ENCODE measurements at regions not wholly inside any gene's neighbourhood (a gene's known extent, or its start where the extent isn't known, plus 50 kb on each side); places are given as distances from the start of the nearest gene placed in this dataset.

DNA sequence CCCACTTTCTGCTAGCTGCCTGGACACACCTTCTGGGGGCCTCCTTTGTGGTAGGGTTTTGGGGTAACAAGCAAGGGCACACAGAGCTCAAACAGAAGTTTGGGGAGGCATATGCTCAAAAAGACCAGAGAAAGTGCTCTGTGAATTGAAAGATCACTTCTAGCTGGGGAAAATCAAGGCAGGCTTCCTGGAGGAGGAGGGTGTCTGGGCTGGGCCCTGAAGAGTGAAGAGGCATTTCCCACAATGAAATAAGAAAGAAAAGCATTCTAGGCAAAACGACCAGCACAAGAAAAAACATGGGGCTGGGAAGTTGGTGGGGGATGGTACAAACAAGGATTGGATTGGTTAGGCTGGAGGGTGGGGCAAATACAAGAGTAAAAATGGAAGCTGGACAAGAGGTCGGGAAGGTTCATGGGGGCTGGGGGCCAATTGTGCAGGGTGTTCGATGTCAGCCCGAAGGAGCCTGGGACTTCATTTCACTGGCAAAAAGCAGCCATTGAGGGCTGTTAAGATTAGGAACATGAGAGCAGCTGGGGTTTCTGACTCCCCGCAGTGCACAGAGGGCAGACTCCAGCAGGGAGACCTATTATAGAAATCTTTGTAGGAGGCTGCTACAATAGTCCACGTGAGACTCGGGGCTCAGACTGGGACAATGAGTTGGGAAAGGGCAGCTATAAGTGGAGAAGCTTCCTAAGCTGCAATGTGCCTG is 51.5 kb upstream of the CMKLR1 start:
- H3K27me3 ChIP-seq, result peaks cover 0 to 41% (median 7%) of the 10 kb centered on the region in 7 donors
- H3K4me3 ChIP-seq, result no peak overlapping the region
- H3K27ac ChIP-seq, result no peak overlapping the region
- ATAC-seq (no peak), DNase-seq (no peak)
- no peak for TF ChIP-seq CTCF (IDR thresholded peaks at IDR 0.05)
- no peaks in the 10 kb centered on the region for H3K36me3 ChIP-seq
- peaks cover 0 to under 1% (median 0%) of the 10 kb centered on the region in 11 donors for H3K9me3 ChIP-seq
- H3K4me1 ChIP-seq, result peaks cover 0 to 14% (median 0%) of the 10 kb centered on the region in 9 donors
- intact Hi-C loops (cut with DNase I), result loop anchor here in 1 of 10 donors (5.0 kb wide), 1 partner anchor 38 kb away; no protein-coding TSS in a partner anchor
- WGBS, 2 donors, result 30 to 35% methylated on average over 7 of the region's 7 CpGs

DNA sequence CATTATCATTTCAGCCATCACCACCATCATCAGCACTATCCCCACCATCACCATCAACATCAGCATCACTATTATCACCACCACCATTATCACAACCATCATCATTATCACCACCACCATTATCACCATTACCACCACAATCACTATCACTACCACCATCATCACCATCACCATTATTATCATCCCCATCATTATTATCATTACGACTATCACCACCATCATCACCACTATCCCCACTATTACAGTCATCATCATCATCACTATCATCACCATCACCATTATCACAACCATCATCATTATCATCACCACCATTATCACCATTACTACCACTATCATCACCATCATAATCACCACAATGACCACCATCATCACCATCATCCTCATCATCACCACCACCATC is 50.4 kb upstream of the CMKLR1 start:
- ATAC-seq (no peak), DNase-seq (no peak)
- Histone ChIP-seq H3K27me3 (peaks cover 0 to 41% (median 7%) of the 10 kb centered on the region in 7 donors), H3K36me3 (no peaks in the 10 kb centered on the region), H3K9me3 (peaks cover 0 to 11% (median 2%) of the 10 kb centered on the region in 11 donors), H3K4me3 (no peak overlapping the region), H3K27ac (no peak overlapping the region), H3K4me1 (peaks cover 0 to 13% (median 0%) of the 10 kb centered on the region in 9 donors)
- TF ChIP-seq CTCF (IDR thresholded peaks at IDR 0.05), result no peak
- 90 to 94% methylated on average over 1 of the region's 1 CpG for WGBS, 2 donors
- intact Hi-C loops (cut with DNase I), result no loop called here
